H1 (cell line): ENCODE measurements at regions not wholly inside any gene's neighbourhood (a gene's known extent, or its start where the extent isn't known, plus 50 kb on each side); places are given as distances from the start of the nearest gene placed in this dataset.

ENCODE experiments used
- CTCF ChIA-PET: fragments of 300-600 bp; sonication (Branson Sonifier 250); formaldehyde crosslinking; loops from one replicate; lab custom pipeline; 2021; ENCODE audit not compliant: partially characterized antibody; lab: Charles Lee
- POLR2A ChIA-PET: fragments of 300-600 bp; sonication (Branson Sonifier 250); formaldehyde crosslinking; loops from one replicate; lab custom pipeline; 2021; ENCODE audit warnings: inconsistent platforms; ENCODE audit not compliant: partially characterized antibody; lab: Charles Lee
- DNase-seq, 2 experiments: peaks; one replicate each; pipeline versions ENCODE4 v3.0.0 to v3.0.0-alpha.2; 2010 to 2022; ENCODE audit warnings: low spot score in 2 of 2, low read depth in 1 of 2, mixed read lengths in 1 of 2
- FAIRE-seq: peaks from 2 replicates; lab custom pipeline; 2011; peaks lifted over from hg19 to GRCh38; lab: Jason Lieb, UNC
- H2AFZ ChIP-seq: 2 replicates; pipeline ENCODE4 v1.8.1; 2012; ENCODE audit warnings: low read length, inconsistent platforms
- H2AK5ac ChIP-seq: 2 replicates; pipeline ENCODE4 v1.6.1; 2013; ENCODE audit warnings: low read depth, low read length
- H2BK120ac ChIP-seq: replicated peaks from 2 replicates; pipeline ENCODE3; 2013; ENCODE audit warnings: low read depth, low read length, inconsistent platforms
- H2BK12ac ChIP-seq: 2 replicates; pipeline ENCODE4 v1.6.1; 2013; ENCODE audit warnings: low read depth, low read length
- H2BK15ac ChIP-seq: 2 replicates; pipeline ENCODE4 v1.6.1; 2013; ENCODE audit warnings: low read length
- H2BK20ac ChIP-seq: 2 replicates; pipeline ENCODE4 v1.6.1; 2013; ENCODE audit warnings: low read length
- H2BK5ac ChIP-seq: 2 replicates; pipeline ENCODE4 v1.6.1; 2013; ENCODE audit warnings: low read depth, low read length
- H3K14ac ChIP-seq: 2 replicates; pipeline ENCODE4 v1.6.1; 2013; ENCODE audit warnings: inconsistent platforms; ENCODE audit not compliant: insufficient read length
- H3K18ac ChIP-seq: 2 replicates; pipeline ENCODE4 v1.6.1; 2013; ENCODE audit warnings: low read length; ENCODE audit errors: extremely low read depth
- H3K23ac ChIP-seq: 2 replicates; pipeline ENCODE4 v1.6.1; 2013; ENCODE audit warnings: inconsistent platforms; ENCODE audit not compliant: insufficient read length
- H3K23me2 ChIP-seq: 2 replicates; pipeline ENCODE4 v1.6.1; 2013; ENCODE audit warnings: low read depth, low read length
- H3K27ac ChIP-seq: 2 replicates; pipeline ENCODE4 v1.6.1; 2011; ENCODE audit warnings: low read depth, low read length, inconsistent platforms
- H3K27me3 ChIP-seq, 4 experiments: replicated peaks in 1 of 4; 1 replicate in 1 of 4; 2 replicates in 3 of 4; pipeline versions ENCODE4 v1.6.1 to v1.8.1; 2011 to 2013; ENCODE audit warnings: low read length in 3 of 4, mild to moderate bottlenecking in 3 of 4, inconsistent platforms in 2 of 4, mixed read lengths in 2 of 4, moderate library complexity in 1 of 4; ENCODE audit not compliant: control insufficient read depth in 3 of 4, insufficient read depth in 3 of 4; ENCODE audit errors: extremely low read depth in 1 of 4
- H3K36me3 ChIP-seq, 4 experiments: 2 replicates each; pipeline versions ENCODE4 v1.6.1 to v1.8.1; 2011 to 2013; ENCODE audit warnings: mild to moderate bottlenecking in 4 of 4, low read length in 3 of 4, moderate library complexity in 2 of 4, control low read depth in 1 of 4, inconsistent platforms in 1 of 4; ENCODE audit not compliant: insufficient read depth in 4 of 4, control insufficient read depth in 2 of 4
- H3K4ac ChIP-seq: replicated peaks from 2 replicates; pipeline ENCODE3; 2013; ENCODE audit warnings: low read length, low read depth, mixed read lengths, inconsistent platforms; ENCODE audit not compliant: insufficient read length
- H3K4me1 ChIP-seq, 4 experiments: replicated peaks in 1 of 4; 1 replicate in 1 of 4; 2 replicates in 3 of 4; pipeline versions ENCODE4 v1.6.1 to v1.8.1; 2011 to 2013; ENCODE audit warnings: low read length in 3 of 4, inconsistent platforms in 2 of 4, mixed read lengths in 1 of 4; ENCODE audit not compliant: insufficient read depth in 4 of 4, control insufficient read depth in 3 of 4
- H3K4me2 ChIP-seq, 2 experiments: 2 replicates each; pipeline versions ENCODE4 v1.6.1 to v1.8.1; 2011 to 2013; ENCODE audit warnings: low read depth in 2 of 2, low read length in 2 of 2, control low read depth in 1 of 2, inconsistent platforms in 1 of 2, mild to moderate bottlenecking in 1 of 2; ENCODE audit not compliant: insufficient read depth in 1 of 2
- H3K4me3 ChIP-seq, 4 experiments: fragments of 200-600, 300-600 bp in 1 of 4; sonication (generic), shearing (Covaris generic), sonication (Bioruptor Twin) in 1 of 4; 2 replicates each; pipeline versions ENCODE4 v1.5.1 to v1.8.1; 2011 to 2016; ENCODE audit warnings: low read length in 4 of 4, low read depth in 3 of 4, control low read depth in 2 of 4, inconsistent platforms in 2 of 4, mild to moderate bottlenecking in 2 of 4, mixed read lengths in 1 of 4, moderate library complexity in 1 of 4; ENCODE audit not compliant: insufficient read depth in 2 of 4; ENCODE audit errors: extremely low read depth in 1 of 4
- H3K56ac ChIP-seq: replicated peaks from 2 replicates; pipeline ENCODE3; 2013; ENCODE audit warnings: low read depth, mild to moderate bottlenecking, mixed read lengths, low read length, inconsistent platforms; ENCODE audit not compliant: insufficient read length
- H3K79me1 ChIP-seq: 2 replicates; pipeline ENCODE4 v1.6.1; 2013; ENCODE audit warnings: low read depth, low read length, control low read depth
- H3K79me2 ChIP-seq, 2 experiments: 2 replicates each; pipeline versions ENCODE4 v1.6.1 to v1.8.1; 2012 to 2013; ENCODE audit warnings: low read length in 2 of 2, mild to moderate bottlenecking in 2 of 2, inconsistent platforms in 1 of 2; ENCODE audit not compliant: insufficient read depth in 2 of 2, control insufficient read depth in 1 of 2
- H3K9ac ChIP-seq, 4 experiments: replicated peaks in 1 of 4; 1 replicate in 1 of 4; 2 replicates in 3 of 4; pipeline versions ENCODE4 v1.6.1 to v1.8.1; 2011 to 2013; ENCODE audit warnings: low read depth in 3 of 4, low read length in 3 of 4, control low read depth in 2 of 4, mild to moderate bottlenecking in 2 of 4, moderate library complexity in 2 of 4, inconsistent platforms in 1 of 4; ENCODE audit errors: extremely low read depth in 1 of 4
- H3K9me3 ChIP-seq, 2 experiments: 2 replicates each; pipeline versions ENCODE4 v1.6.1 to v1.8.1; 2012 to 2013; ENCODE audit warnings: mild to moderate bottlenecking in 2 of 2, moderate library complexity in 2 of 2, control low read depth in 1 of 2, inconsistent platforms in 1 of 2, low read depth in 1 of 2, low read length in 1 of 2, mixed read lengths in 1 of 2; ENCODE audit not compliant: insufficient read depth in 2 of 2
- H4K20me1 ChIP-seq, 2 experiments: replicated peaks in 1 of 2; 2 replicates each; pipeline versions ENCODE3 to v1.8.1; 2011 to 2013; ENCODE audit warnings: inconsistent platforms in 2 of 2, low read length in 2 of 2, mild to moderate bottlenecking in 1 of 2; ENCODE audit not compliant: insufficient read depth in 2 of 2, control insufficient read depth in 1 of 2
- H4K5ac ChIP-seq: 2 replicates; pipeline ENCODE4 v1.6.1; 2013; ENCODE audit warnings: low read length, low read depth, mixed read lengths, inconsistent platforms; ENCODE audit not compliant: insufficient read length
- H4K8ac ChIP-seq: 2 replicates; pipeline ENCODE4 v1.8.0; 2013; ENCODE audit warnings: mild to moderate bottlenecking, moderate library complexity, low read length, inconsistent platforms; ENCODE audit not compliant: insufficient read depth; ENCODE audit errors: extremely low read depth
- H4K91ac ChIP-seq: replicated peaks from 2 replicates; pipeline ENCODE3; 2013; ENCODE audit warnings: low read length, mixed read lengths, inconsistent platforms; ENCODE audit not compliant: insufficient read length
- CHD2 ChIP-seq: IDR thresholded peaks from 2 replicates; pipeline ENCODE4 v1.6.1; 2012; ENCODE audit warnings: low read length, improper control_type of control experiment
- CREB1 ChIP-seq: IDR thresholded peaks from 2 replicates; pipeline ENCODE4 v1.6.1; 2012; ENCODE audit warnings: inconsistent platforms
- EZH2 ChIP-seq: fragments of 200-600 bp; sonication (generic); IDR thresholded peaks from 2 replicates; pipeline ENCODE4 v1.7.1; 2012; ENCODE audit warnings: low read depth, mild to moderate bottlenecking, moderate library complexity, low read length, inconsistent platforms; ENCODE audit not compliant: severe bottlenecking
- HDAC6 ChIP-seq: IDR thresholded peaks from one replicate; pipeline ENCODE4 v1.7.1; 2012; ENCODE audit warnings: low read depth, mild to moderate bottlenecking, inconsistent platforms, low read length, moderate library complexity
- RFX5 ChIP-seq: IDR thresholded peaks from 2 replicates; pipeline ENCODE4 v1.6.1; 2011; ENCODE audit warnings: low read depth, low read length, improper control_type of control experiment, borderline replicate concordance
- SIN3A ChIP-seq, 2 experiments: IDR thresholded peaks in 1 of 2; conservative IDR thresholded peaks in 1 of 2; 2 replicates each; pipeline ENCODE4 v1.6.1; 2011 to 2012; ENCODE audit warnings: low read length in 2 of 2, improper control_type of control experiment in 1 of 2, low read depth in 1 of 2, mild to moderate bottlenecking in 1 of 2
- WGBS, 2 experiments: shearing (Covaris generic) in 1 of 2; methylation state at CpG; one replicate each; pipeline versions ENCODE4 v1.1.6 to v1.1.7; 2013 to 2015; ENCODE audit warnings: low lambda C conversion rate in 2 of 2, mixed read lengths in 2 of 2, inconsistent platforms in 1 of 2, low coverage in 1 of 2, missing lambda C conversion rate in 1 of 2; ENCODE audit not compliant: insufficient replicate concordance in 2 of 2, insufficient coverage in 1 of 2, insufficient read length in 1 of 2; ENCODE audit errors: extremely low coverage in 1 of 2, missing lambda C conversion rate in 1 of 2; 5-methylcytosine and 5-hydroxymethylcytosine counted together
- TF ChIP-seq, protein P1 (sequence below): IDR thresholded peaks from 2 replicates; pipeline ENCODE4 v1.6.1; 2012; ENCODE audit warnings: low read length, inconsistent platforms

DNA sequence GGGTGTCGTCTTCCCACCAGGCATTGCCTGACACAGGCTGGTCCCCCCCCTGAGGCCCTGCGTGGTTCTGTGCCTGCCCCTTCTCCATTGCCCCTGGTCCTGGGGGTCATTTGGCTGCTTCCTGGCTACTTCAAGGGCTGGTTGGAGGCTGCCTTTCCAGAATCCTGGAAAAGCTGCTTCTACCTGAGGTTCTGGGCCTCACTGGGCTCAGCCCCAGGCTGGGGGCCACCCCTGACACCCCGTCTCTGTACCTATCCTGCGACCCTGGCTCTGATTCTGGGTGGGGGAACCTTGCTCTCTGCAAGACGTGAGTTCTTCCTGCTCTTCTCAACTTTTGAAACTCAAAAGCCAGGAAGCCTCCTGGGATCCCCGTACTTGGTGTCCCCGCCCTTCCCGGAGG lies 149.3 kb upstream of the PTPN1 start:
- peak overlapping the region; percentile 72; the same call in 1 of the 2 replicates for H2BK15ac ChIP-seq
- H3K4me1 ChIP-seq = no peaks in the 10 kb centered on the region; a peak in 2 of 7 replicates
- no peak overlapping the region for H2BK120ac ChIP-seq
- no peaks in the 10 kb centered on the region for H3K27me3 ChIP-seq
- H3K36me3 ChIP-seq = no peaks in the 10 kb centered on the region
- H4K8ac ChIP-seq = no peak overlapping the region
- no peak overlapping the region for H3K27ac ChIP-seq
- peak overlapping the region; percentile 48; the same call in 1 of the 2 replicates for H3K18ac ChIP-seq
- CTCF ChIA-PET = interaction anchor here (0.8 to 1.0 kb wide), 2 partner anchors 79 to 227 kb away, joined by 3 read pairs; no protein-coding TSS in a partner anchor
- H3K23ac ChIP-seq = no peak overlapping the region
- no peaks in the 10 kb centered on the region for H3K79me1 ChIP-seq
- H3K9ac ChIP-seq = no peak overlapping the region
- no peak overlapping the region for H2BK12ac ChIP-seq
- no peak overlapping the region for H2BK5ac ChIP-seq
- H3K23me2 ChIP-seq = no peaks in the 10 kb centered on the region
- FAIRE-seq (no peak), DNase-seq (no peak)
- no peak overlapping the region for H3K4me2 ChIP-seq
- no peak overlapping the region for H3K56ac ChIP-seq
- WGBS, 2 experiments = 70% methylated on average over 8 of the region's 8 CpGs; no CpG with 5 or more reads in 1 of the 2 experiments
- no peaks in the 10 kb centered on the region for H3K79me2 ChIP-seq
- no peak overlapping the region for H3K14ac ChIP-seq
- no peak for TF ChIP-seq CHD2
- TF ChIP-seq HDAC6 = no peak
- TF ChIP-seq EZH2 = no peak
- TF ChIP-seq, protein P1, sequence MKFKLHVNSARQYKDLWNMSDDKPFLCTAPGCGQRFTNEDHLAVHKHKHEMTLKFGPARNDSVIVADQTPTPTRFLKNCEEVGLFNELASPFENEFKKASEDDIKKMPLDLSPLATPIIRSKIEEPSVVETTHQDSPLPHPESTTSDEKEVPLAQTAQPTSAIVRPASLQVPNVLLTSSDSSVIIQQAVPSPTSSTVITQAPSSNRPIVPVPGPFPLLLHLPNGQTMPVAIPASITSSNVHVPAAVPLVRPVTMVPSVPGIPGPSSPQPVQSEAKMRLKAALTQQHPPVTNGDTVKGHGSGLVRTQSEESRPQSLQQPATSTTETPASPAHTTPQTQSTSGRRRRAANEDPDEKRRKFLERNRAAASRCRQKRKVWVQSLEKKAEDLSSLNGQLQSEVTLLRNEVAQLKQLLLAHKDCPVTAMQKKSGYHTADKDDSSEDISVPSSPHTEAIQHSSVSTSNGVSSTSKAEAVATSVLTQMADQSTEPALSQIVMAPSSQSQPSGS = no peak
- TF ChIP-seq RFX5 = no peak
- no peak for TF ChIP-seq SIN3A (conservative IDR thresholded peaks at IDR 0.05 in 1 of 2, IDR thresholded peaks at IDR 0.05 in 1 of 2; ENCODE audit: low read depth in 1 of 2, low read length in 2 of 2)
- TF ChIP-seq CREB1 = no peak
- TF ChIP-seq, all 59 proteins: peak for 0
- Histone ChIP-seq H3K9me3 (no peaks in the 10 kb centered on the region), H2AK5ac (no peak overlapping the region), H3K4ac (no peak overlapping the region), H2AFZ (peak overlapping the region; percentile 59; the same call in 1 of the 2 replicates), H3K4me3 (no peak overlapping the region), H2BK20ac (peak overlapping the region; percentile 48; the same call in 1 of the 2 replicates), H4K5ac (no peak overlapping the region), H4K20me1 (no peaks in the 10 kb centered on the region), H4K91ac (no peak overlapping the region)
- POLR2A ChIA-PET = no interaction called here
